ENCODE measurements at regions not wholly inside any gene's neighbourhood (a gene's known extent, or its start where the extent isn't known, plus 50 kb on each side); places are given as distances from the start of the nearest gene placed in this dataset.

DNA sequence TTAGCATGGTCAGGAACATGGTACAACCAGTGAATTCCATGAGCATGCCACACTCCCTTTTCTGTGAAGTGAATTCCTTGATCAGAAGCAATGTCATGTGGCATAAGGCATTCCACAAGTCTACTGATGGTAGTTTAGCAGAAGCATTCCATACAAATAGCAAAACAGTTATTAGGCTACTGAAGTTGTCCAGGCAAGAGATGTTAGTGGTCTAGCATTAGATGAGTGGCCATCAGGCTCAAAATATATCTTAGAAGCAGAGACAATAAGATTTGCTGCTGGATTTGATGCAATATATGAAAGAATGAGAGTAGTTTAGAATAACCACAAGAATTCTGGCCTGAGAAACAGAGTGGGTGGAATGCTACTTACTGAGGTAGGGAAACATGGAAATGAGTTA is 355.3 kb upstream of the NRXN1 start:
- no peak for DNase-seq
- no peak overlapping the region for H3K4me3 ChIP-seq (ENCODE audit: insufficient read depth, low read depth, low read length, poor library complexity, severe bottlenecking)
- H3K4me1 ChIP-seq (ENCODE audit: control insufficient read depth, insufficient read depth, low read length, poor library complexity, severe bottlenecking) = no peaks in the 10 kb centered on the region
- no peaks in the 10 kb centered on the region for H3K27me3 ChIP-seq (replicated peaks; ENCODE audit: control insufficient read depth, insufficient read depth, low read length, poor library complexity, severe bottlenecking)
- no peaks in the 10 kb centered on the region for H3K36me3 ChIP-seq (ENCODE audit: control insufficient read depth, insufficient read depth, low read length)
- no peaks in the 10 kb centered on the region for H3K9me3 ChIP-seq (ENCODE audit: control insufficient read depth, low read length)
- H3K27ac ChIP-seq (ENCODE audit: insufficient read depth, low read length, poor library complexity, severe bottlenecking) = no peak overlapping the region

DNA sequence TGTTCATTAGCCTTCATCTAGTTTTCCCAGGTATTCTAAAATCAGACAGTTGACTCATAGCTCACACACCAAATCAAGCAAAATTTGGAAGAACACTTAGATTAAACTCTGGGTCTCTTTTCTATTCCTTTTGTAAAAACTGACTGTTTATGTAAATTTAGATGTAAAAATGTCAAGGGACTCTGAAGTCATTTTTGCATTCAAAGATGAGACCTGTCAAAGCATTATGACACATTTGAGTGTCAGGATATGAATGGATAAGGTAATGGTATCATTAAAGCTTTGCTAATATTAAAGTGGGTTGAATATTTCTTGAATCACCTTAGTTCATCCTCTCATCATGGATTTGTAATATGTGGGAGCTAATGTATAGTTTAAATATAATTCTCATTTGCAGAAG is 348.1 kb upstream of the NRXN1 start:
- Histone ChIP-seq H3K4me1 (ENCODE audit: control insufficient read depth, insufficient read depth, low read length, poor library complexity, severe bottlenecking) (no peaks in the 10 kb centered on the region), H3K9me3 (ENCODE audit: control insufficient read depth, low read length) (no peaks in the 10 kb centered on the region), H3K27ac (ENCODE audit: insufficient read depth, low read length, poor library complexity, severe bottlenecking) (no peak overlapping the region), H3K27me3 (replicated peaks; ENCODE audit: control insufficient read depth, insufficient read depth, low read length, poor library complexity, severe bottlenecking) (no peaks in the 10 kb centered on the region), H3K4me3 (ENCODE audit: insufficient read depth, low read depth, low read length, poor library complexity, severe bottlenecking) (no peak overlapping the region), H3K36me3 (ENCODE audit: control insufficient read depth, insufficient read depth, low read length) (no peaks in the 10 kb centered on the region)
- DNase-seq = no peak

DNA sequence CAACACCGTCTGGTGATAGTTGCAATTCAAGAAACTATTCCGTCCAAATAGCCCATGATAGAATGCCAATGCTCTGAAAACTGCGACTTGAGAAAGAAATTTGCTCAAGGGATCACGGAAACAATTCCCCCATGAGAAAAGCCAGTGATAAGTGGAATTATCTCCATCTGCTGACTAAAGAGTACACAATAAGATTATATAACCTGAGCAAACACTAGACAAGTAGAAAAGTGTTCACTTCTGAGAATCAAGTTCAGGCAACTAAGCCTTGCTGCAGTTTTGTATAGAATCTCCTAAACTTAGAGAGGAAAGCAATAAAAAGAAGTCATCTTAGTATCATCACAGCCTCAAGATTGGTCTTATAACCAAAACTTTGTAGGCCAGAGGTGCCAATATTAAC is 336.3 kb upstream of the NRXN1 start:
- H3K4me3 ChIP-seq (ENCODE audit: insufficient read depth, low read depth, low read length, poor library complexity, severe bottlenecking) = no peak overlapping the region
- no peaks in the 10 kb centered on the region for H3K36me3 ChIP-seq (ENCODE audit: control insufficient read depth, insufficient read depth, low read length)
- no peaks in the 10 kb centered on the region for H3K9me3 ChIP-seq (ENCODE audit: control insufficient read depth, low read length)
- no peak for DNase-seq
- no peaks in the 10 kb centered on the region for H3K4me1 ChIP-seq (ENCODE audit: control insufficient read depth, insufficient read depth, low read length, poor library complexity, severe bottlenecking)
- H3K27ac ChIP-seq (ENCODE audit: insufficient read depth, low read length, poor library complexity, severe bottlenecking) = no peak overlapping the region
- H3K27me3 ChIP-seq (replicated peaks; ENCODE audit: control insufficient read depth, insufficient read depth, low read length, poor library complexity, severe bottlenecking) = no peaks in the 10 kb centered on the region

DNA sequence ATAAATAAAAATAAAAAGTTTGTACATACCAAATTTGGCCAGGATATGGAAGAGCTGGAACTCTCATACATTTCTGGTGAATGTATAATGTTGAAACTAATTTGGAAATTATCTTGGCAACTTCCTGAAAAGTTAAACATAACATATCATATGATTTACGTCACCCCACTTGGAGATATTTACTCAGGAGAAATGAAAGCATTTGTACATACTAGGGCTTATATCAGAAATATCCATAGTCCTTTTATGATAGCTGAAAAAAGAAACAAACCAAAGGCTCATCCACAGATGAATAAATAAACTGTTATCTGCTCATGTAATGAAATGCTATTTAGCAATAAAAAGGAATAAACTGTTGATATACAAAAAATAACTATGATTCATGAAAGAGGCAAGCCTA is 318.2 kb upstream of the NRXN1 start:
- no peak for DNase-seq
- no peak overlapping the region for H3K4me3 ChIP-seq (ENCODE audit: insufficient read depth, low read depth, low read length, poor library complexity, severe bottlenecking)
- no peaks in the 10 kb centered on the region for H3K36me3 ChIP-seq (ENCODE audit: control insufficient read depth, insufficient read depth, low read length)
- H3K27me3 ChIP-seq (replicated peaks; ENCODE audit: control insufficient read depth, insufficient read depth, low read length, poor library complexity, severe bottlenecking) = no peaks in the 10 kb centered on the region
- H3K4me1 ChIP-seq (ENCODE audit: control insufficient read depth, insufficient read depth, low read length, poor library complexity, severe bottlenecking) = no peaks in the 10 kb centered on the region
- no peak overlapping the region for H3K27ac ChIP-seq (ENCODE audit: insufficient read depth, low read length, poor library complexity, severe bottlenecking)
- H3K9me3 ChIP-seq (ENCODE audit: control insufficient read depth, low read length) = no peaks in the 10 kb centered on the region

DNA sequence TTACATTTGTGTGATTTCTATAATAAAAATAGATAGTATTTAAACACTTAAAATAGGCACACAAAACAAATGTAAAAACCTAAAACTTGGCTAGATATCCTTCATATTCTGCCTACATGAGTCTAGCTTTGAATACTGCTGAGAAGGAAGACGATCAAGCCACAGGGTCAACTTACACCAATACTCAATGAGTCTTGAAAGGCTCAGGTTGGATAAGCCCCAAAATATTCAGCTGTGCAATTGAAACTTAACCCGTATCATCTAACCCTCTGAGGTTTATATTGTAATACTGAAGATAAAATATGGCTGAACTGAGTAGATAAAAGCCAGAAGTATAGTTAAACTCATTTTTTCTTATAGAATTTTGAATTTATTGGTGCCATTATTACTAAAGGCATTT is 313.0 kb upstream of the NRXN1 start:
- Histone ChIP-seq H3K27ac (ENCODE audit: insufficient read depth, low read length, poor library complexity, severe bottlenecking) (no peak overlapping the region), H3K9me3 (ENCODE audit: control insufficient read depth, low read length) (no peaks in the 10 kb centered on the region), H3K4me3 (ENCODE audit: insufficient read depth, low read depth, low read length, poor library complexity, severe bottlenecking) (no peak overlapping the region), H3K36me3 (ENCODE audit: control insufficient read depth, insufficient read depth, low read length) (no peaks in the 10 kb centered on the region), H3K4me1 (ENCODE audit: control insufficient read depth, insufficient read depth, low read length, poor library complexity, severe bottlenecking) (no peaks in the 10 kb centered on the region), H3K27me3 (replicated peaks; ENCODE audit: control insufficient read depth, insufficient read depth, low read length, poor library complexity, severe bottlenecking) (no peaks in the 10 kb centered on the region)
- no peak for DNase-seq

DNA sequence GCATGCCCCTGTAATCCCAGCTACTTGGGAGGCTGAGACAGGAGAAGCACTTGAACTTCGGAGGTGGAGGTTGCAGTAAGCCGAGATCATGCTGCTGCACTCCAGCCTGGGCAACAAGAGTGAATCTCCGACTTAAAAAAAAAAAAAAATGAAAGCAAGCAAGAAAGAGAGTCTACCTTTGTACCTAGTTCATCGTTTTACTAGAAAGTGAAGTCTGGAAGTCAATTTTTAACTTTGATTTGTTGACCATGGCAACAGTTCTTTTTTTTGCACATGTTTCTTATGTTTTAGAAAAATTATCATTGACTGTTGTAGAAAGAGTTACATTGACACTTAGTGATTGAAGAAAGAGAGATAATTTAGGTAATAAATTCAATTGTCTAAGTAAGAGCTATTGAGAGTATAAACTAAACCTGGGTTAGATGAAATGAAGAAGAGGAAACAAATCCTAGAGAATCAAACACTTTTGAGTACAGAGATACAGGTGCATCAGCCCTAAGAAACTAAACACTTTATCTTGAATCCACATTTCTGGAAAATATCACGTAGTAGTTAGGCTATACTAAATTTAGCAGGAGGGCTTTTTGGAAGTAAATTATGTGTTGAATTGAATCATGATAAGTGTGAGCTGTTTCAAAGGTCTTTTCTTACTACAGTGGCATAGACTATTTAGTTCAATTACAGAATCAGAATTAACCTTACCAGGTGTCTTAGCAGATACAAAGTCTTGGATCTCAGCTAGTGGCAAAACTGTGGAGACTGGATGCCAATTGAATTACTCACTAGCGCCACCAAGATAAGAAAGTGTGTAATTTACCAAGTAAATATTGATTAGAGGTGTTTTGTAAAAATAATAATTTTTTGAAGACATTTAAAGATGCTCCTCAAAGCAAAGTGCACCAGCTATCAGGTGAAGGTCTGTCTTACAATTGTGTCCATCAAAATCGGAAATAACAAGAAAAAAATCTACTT is 303.4 kb upstream of the NRXN1 start:
- Histone ChIP-seq H3K27ac (ENCODE audit: insufficient read depth, low read length, poor library complexity, severe bottlenecking) (no peak overlapping the region), H3K36me3 (ENCODE audit: control insufficient read depth, insufficient read depth, low read length) (no peaks in the 10 kb centered on the region), H3K4me1 (ENCODE audit: control insufficient read depth, insufficient read depth, low read length, poor library complexity, severe bottlenecking) (no peaks in the 10 kb centered on the region), H3K4me3 (ENCODE audit: insufficient read depth, low read depth, low read length, poor library complexity, severe bottlenecking) (no peak overlapping the region), H3K9me3 (ENCODE audit: control insufficient read depth, low read length) (no peaks in the 10 kb centered on the region), H3K27me3 (replicated peaks; ENCODE audit: control insufficient read depth, insufficient read depth, low read length, poor library complexity, severe bottlenecking) (no peaks in the 10 kb centered on the region)
- DNase-seq = no peak

DNA sequence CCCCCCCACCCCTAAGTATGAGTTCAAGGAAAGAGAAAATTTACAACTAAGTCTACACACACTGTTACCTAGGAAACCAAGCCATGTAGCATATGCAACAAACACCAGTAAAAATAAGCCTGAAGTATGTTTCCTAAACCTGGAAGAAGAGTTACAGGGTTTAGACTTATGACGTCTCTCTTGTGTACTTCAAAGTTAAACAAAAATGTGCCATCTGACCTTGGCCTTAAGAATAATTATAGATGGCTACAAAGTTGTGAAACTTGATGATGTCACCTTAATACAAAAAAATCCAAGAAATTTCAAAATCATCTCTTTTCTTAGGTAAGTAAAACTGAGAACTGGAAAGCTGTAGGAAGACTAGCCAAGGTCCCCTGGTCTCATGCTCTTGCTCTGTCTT is 297.6 kb upstream of the NRXN1 start:
- no peaks in the 10 kb centered on the region for H3K4me1 ChIP-seq (ENCODE audit: control insufficient read depth, insufficient read depth, low read length, poor library complexity, severe bottlenecking)
- no peaks in the 10 kb centered on the region for H3K36me3 ChIP-seq (ENCODE audit: control insufficient read depth, insufficient read depth, low read length)
- H3K9me3 ChIP-seq (ENCODE audit: control insufficient read depth, low read length) = no peaks in the 10 kb centered on the region
- DNase-seq = no peak
- H3K4me3 ChIP-seq (ENCODE audit: insufficient read depth, low read depth, low read length, poor library complexity, severe bottlenecking) = no peak overlapping the region
- no peaks in the 10 kb centered on the region for H3K27me3 ChIP-seq (replicated peaks; ENCODE audit: control insufficient read depth, insufficient read depth, low read length, poor library complexity, severe bottlenecking)
- no peak overlapping the region for H3K27ac ChIP-seq (ENCODE audit: insufficient read depth, low read length, poor library complexity, severe bottlenecking)

DNA sequence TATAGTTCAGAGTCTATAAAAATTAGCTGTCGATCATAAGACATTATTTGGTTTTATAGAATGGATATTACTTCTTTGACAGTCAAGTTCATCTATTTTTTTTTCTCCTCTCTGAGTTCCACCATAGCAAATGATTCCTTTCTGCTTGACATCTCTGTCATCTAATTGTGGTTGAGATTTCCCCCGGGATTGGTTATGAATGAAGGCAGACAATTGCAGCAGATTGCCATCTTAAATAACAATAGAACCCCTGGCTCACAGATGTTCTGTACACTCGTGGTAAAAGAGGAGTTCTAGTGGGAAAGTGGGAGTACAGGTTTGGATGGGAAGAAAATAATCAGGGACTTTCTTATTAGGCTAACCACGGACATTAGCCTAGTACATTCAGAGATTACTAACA is 292.1 kb upstream of the NRXN1 start:
- Histone ChIP-seq H3K27ac (ENCODE audit: insufficient read depth, low read length, poor library complexity, severe bottlenecking) (no peak overlapping the region), H3K4me1 (ENCODE audit: control insufficient read depth, insufficient read depth, low read length, poor library complexity, severe bottlenecking) (no peaks in the 10 kb centered on the region)

DNA sequence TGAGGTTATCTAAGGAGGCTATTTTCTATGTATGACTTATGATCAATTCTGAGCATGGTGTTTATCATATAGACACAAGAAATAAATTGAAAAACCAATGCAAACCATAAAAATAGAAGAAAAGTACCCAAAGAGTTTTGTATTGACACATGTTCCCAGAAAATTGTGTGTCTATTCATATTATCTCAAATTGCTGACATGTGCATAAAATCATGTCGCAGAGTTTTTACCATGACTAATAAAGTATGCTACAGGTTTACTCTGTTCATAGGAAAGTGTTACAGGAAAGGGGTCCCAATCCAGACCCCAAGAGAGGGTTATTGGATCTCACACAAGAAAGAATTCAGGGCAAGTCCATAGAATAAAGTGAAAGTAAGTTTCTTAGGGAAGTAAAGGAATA is 290.7 kb upstream of the NRXN1 start:
- Histone ChIP-seq H3K4me1 (ENCODE audit: control insufficient read depth, insufficient read depth, low read length, poor library complexity, severe bottlenecking) (no peaks in the 10 kb centered on the region), H3K9me3 (ENCODE audit: control insufficient read depth, low read length) (no peaks in the 10 kb centered on the region), H3K27ac (ENCODE audit: insufficient read depth, low read length, poor library complexity, severe bottlenecking) (no peak overlapping the region), H3K36me3 (ENCODE audit: control insufficient read depth, insufficient read depth, low read length) (no peaks in the 10 kb centered on the region), H3K4me3 (ENCODE audit: insufficient read depth, low read depth, low read length, poor library complexity, severe bottlenecking) (no peak overlapping the region), H3K27me3 (replicated peaks; ENCODE audit: control insufficient read depth, insufficient read depth, low read length, poor library complexity, severe bottlenecking) (no peaks in the 10 kb centered on the region)
- DNase-seq = no peak

More for the DNA sequence above, 292.1 kb upstream of the NRXN1 start:
- no peaks in the 10 kb centered on the region for H3K36me3 ChIP-seq (ENCODE audit: control insufficient read depth, insufficient read depth, low read length)
- H3K9me3 ChIP-seq (ENCODE audit: control insufficient read depth, low read length) = no peaks in the 10 kb centered on the region
- DNase-seq = no peak
- no peak overlapping the region for H3K4me3 ChIP-seq (ENCODE audit: insufficient read depth, low read depth, low read length, poor library complexity, severe bottlenecking)
- H3K27me3 ChIP-seq (replicated peaks; ENCODE audit: control insufficient read depth, insufficient read depth, low read length, poor library complexity, severe bottlenecking) = no peaks in the 10 kb centered on the region

DNA sequence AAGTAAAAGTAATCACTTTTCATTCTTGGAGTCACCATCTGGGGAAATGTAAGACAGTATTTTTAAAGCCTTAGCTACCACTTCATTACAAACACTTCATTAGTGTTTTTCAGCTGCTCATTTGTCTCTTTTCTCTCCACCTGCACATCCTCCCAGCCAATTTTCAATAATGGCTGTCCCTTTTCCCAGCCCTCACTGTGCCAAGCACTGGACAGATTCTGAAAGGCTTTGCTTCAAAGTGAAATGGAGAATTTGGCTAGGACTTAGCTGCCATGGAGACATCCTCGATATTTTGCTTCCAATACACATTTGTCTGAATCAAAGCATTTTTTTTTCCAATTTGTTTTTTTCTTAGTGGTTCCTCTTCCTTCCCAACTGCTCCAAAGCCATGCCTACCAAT is 272.4 kb upstream of the NRXN1 start:
- H3K4me1 ChIP-seq (ENCODE audit: control insufficient read depth, insufficient read depth, low read length, poor library complexity, severe bottlenecking) = no peaks in the 10 kb centered on the region
- no peaks in the 10 kb centered on the region for H3K9me3 ChIP-seq (ENCODE audit: control insufficient read depth, low read length)
- H3K27me3 ChIP-seq (replicated peaks; ENCODE audit: control insufficient read depth, insufficient read depth, low read length, poor library complexity, severe bottlenecking) = no peaks in the 10 kb centered on the region
- no peaks in the 10 kb centered on the region for H3K36me3 ChIP-seq (ENCODE audit: control insufficient read depth, insufficient read depth, low read length)
- DNase-seq = no peak
- no peak overlapping the region for H3K4me3 ChIP-seq (ENCODE audit: insufficient read depth, low read depth, low read length, poor library complexity, severe bottlenecking)
- no peak overlapping the region for H3K27ac ChIP-seq (ENCODE audit: insufficient read depth, low read length, poor library complexity, severe bottlenecking)

Measured in effector memory CD4-positive, alpha-beta T cell (primary cell).